ENCODE measurements at regions not wholly inside any gene's neighbourhood (a gene's known extent, or its start where the extent isn't known, plus 50 kb on each side); places are given as distances from the start of the nearest gene placed in this dataset.

DNA sequence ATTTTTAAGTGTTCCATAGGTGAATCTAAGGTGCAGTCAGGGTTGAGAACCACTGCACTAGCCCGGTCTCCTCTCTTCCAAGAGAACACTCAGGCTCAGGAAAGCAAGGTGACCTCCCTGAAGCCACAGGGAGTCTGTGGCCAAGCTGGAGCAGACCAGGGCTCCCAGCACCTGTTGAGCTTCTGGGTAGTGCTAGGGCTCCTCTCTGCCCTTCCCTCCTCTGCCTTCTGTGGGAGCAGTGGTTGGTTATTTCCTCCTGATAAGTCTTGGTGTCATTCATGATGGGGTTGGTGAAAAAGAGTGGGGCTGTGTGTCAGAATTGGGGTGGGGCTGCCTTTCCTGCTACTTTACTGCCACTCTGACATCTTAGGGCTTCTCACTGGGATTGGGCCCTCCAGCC lies 163.1 kb upstream of the UMPS start:
- DNase-seq: no peak
- 0 out of 2 replicates have a peak, but pooled peaks cover 2% of the 10 kb centered on the region for H3K27me3 ChIP-seq
- H3K9me3 ChIP-seq: no peaks in the 10 kb centered on the region
- H3K36me3 ChIP-seq: no peaks in the 10 kb centered on the region
- no peak overlapping the region for H3K4me3 ChIP-seq

DNA sequence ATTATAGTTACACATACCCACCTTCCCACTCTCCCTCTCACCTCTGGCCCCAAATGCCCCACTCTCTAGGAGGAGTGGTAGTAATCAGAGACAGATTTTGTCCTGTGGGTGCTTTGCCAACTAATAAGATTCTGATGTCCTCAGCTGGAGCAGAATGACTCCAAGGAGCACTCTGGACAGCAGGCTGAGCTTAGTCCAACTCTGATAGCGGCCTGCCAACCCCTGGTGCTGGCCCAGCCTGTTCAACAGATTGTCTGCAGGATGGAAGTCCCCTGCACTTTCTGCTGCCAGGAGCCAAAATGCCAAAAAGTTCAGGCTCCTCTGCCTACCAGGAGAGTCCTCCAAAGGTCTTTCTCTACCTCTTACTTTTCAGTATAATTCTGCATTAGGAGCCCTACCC lies 160.5 kb upstream of the UMPS start:
- Histone ChIP-seq H3K27me3 (no peaks in the 10 kb centered on the region), H3K36me3 (no peaks in the 10 kb centered on the region), H3K4me3 (no peak overlapping the region), H3K9me3 (no peaks in the 10 kb centered on the region)
- peak; percentile 48 for DNase-seq

DNA sequence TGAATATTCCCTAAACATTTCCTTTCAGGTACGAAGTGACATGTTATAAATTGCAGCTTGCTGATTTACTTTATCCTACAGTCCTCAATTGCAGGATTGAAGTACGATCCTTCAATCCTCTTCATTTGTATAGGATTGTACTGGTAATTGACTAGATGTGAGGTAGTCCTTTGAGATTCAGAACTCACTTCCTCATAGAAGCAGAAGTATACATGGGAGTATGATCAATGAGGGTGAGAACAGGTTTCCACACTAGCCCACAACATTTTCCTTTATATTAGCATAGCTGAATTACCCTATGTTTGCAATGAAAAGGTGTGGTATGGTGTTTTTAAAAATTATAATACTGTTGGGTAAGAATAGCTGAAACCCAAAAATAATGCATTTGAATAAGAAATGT lies 160.0 kb upstream of the UMPS start:
- H3K9me3 ChIP-seq: no peaks in the 10 kb centered on the region
- no peak for DNase-seq
- H3K36me3 ChIP-seq: no peaks in the 10 kb centered on the region
- no peak overlapping the region for H3K4me3 ChIP-seq
- H3K27me3 ChIP-seq: no peaks in the 10 kb centered on the region

DNA sequence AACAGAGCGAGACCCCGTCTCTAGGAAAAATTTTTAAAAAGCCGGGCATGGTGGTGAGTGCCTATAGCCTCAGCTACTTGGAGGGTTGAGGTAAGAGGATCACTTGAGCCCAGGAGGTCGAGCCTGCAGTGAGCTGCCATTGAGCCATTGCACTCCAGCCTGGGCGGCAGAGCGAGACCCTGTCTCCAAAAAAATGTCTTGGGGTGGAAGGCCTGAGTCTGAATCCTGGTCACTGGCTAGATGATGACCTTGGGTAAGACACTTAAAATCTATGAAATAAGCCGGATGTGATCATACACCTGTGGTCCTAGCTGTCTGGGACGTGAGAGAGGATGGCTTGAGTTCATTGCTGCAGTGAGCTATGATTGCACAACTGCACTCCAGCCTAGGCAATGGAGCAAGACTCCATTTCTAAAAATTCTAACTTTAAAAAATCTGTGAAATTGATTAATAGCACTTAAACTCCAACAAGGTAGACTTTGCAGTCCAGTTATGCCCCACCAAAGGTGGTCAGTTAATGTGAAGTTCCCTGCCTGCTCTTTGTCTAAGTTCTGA lies 157.3 kb upstream of the UMPS start:
- Histone ChIP-seq H3K27me3 (no peaks in the 10 kb centered on the region), H3K9me3 (no peaks in the 10 kb centered on the region), H3K36me3 (no peaks in the 10 kb centered on the region), H3K4me3 (no peak overlapping the region)
- DNase-seq: no peak

DNA sequence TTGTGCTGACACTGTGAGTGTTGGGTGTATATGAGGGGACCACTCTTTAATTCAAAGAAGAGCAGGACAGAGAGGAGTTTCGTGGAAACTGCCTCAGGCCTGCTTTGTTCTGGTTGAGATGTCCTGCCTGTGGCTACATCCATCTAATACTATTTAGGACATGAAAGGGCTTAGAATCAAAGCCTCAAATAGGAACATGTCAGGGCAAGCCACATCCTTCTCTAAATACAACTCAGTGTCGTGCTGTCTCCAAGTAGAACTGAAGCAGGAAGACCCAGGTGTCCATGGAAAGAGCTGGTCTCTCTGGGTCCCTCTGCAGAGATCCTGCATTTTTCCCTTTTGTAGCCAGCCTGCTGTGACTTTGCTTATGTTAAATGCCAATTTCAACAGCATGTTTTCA lies 156.2 kb upstream of the UMPS start:
- Histone ChIP-seq H3K4me3 (no peak overlapping the region), H3K9me3 (no peaks in the 10 kb centered on the region), H3K36me3 (no peaks in the 10 kb centered on the region), H3K27me3 (no peaks in the 10 kb centered on the region)
- no peak for DNase-seq

DNA sequence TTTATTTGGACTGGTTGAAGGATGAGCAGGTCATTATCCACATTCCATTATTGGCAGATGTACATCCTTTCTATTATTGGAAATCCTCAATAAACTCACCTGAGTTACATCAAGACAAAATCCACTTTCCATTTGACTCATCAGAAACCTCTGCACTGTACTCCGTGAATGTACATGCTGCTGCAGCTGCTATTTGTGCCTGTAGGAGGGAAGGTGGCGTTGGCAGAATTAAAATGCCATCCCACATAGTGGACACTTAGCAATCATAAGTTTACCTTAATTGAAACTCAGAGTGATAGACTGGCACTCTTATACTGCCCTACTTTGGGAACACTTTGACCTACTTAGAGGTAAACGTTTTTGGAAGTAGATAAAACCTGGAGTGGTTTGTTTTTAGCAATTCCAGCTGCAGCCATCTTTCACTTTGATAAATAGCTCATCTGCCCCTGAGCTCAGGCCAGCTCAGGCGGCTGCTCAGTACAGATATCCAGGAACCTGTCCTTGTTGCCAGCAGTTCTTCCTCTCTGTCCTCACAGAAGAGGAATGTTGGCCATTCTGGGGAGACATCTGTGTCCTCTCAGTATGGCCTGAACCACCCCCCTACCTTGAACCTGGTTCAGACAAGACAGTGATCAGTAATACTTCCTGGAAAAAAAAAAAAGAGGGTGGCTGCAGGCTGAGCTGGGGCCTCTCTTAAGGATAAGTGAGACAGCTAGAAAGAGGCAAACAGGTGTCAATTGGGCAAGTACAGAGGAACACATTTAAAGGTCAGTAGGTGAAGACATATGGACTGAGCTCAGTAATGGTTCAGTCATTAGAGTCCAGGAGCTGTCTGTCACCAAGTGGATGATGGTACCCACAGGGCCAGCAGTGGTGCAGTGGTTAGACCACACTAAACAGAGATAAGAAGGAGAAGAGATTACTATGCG lies 153.4 kb upstream of the UMPS start:
- H3K27me3 ChIP-seq: no peaks in the 10 kb centered on the region
- no peaks in the 10 kb centered on the region for H3K36me3 ChIP-seq
- no peak overlapping the region for H3K4me3 ChIP-seq
- DNase-seq: no peak
- H3K9me3 ChIP-seq: no peaks in the 10 kb centered on the region

DNA sequence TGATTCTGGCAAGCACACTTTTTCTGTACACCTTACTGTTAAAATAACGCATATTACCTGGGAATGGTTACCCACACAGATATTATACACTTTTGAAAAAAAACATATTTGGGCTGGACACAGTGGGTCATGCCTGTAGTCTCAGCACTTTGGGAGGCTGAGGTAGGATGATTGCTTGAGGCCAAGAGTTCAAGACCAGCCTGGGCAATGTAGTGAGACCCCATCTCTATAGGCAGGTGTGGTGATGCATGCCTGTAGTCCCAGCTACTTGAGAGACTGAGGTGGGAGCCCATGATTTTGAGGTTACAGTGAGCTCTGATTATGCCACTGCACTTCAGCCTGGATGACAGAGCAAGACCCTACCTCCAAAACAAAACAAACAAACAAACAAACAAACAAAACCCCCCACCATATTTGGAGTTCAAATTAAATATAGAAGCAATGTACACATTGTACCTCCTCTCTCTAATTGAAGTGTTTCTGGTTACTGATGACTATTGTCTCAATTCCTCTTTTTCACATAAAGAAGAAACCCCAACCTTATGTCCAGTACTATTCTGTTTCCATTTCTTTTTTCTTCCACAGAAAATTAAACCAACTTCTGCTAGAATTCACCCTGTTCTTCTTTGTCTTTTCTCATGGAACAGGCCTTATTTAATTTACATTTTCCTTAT lies 152.6 kb upstream of the UMPS start:
- Histone ChIP-seq H3K27me3 (no peaks in the 10 kb centered on the region), H3K9me3 (no peaks in the 10 kb centered on the region), H3K36me3 (no peaks in the 10 kb centered on the region), H3K4me3 (no peak overlapping the region)
- DNase-seq: no peak

DNA sequence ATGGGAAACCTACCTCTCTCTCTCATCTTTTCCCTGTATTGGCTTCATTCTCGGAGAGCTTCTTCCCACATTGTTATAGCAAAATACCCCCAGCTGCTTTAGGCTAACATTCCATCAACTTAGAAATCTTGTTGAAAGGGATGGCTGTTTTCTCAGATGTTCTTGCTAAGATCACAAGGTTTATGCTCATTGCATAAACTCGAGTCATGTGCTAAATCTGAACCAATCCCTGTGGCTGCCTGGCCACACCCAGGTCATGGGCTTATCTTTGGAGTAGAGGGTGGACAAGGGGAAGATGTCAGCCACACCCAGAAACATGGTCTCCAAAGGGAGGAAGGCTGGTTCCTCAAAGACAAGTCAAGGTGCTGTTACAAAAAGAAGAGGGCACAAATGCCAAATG lies 150.6 kb upstream of the UMPS start:
- no peak overlapping the region for H3K4me3 ChIP-seq
- H3K9me3 ChIP-seq: no peaks in the 10 kb centered on the region
- H3K36me3 ChIP-seq: no peaks in the 10 kb centered on the region
- H3K27me3 ChIP-seq: no peaks in the 10 kb centered on the region
- no peak for DNase-seq

DNA sequence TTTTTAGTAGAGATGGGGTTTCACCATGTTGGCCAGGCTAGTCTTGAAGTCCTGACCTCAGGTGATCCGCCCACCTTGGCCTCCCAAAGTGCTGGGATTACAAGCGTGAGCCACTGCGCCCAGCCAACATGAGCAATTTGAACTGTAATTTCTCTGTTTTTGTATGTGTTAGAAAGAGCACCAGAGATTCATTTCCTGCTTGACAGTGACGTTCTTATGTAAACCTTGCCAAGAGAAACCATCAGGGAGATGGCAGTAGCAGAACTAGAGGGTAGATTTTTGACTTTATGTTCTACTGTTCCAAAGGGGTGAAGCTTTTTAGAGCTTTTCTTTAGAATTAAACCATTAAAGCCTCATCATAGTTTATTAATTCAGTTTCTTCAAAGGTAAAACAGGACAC lies 148.1 kb upstream of the UMPS start:
- Histone ChIP-seq H3K27me3 (peaks cover 10% of the 10 kb centered on the region), H3K36me3 (no peaks in the 10 kb centered on the region), H3K9me3 (no peaks in the 10 kb centered on the region), H3K4me3 (no peak overlapping the region)
- DNase-seq: no peak

DNA sequence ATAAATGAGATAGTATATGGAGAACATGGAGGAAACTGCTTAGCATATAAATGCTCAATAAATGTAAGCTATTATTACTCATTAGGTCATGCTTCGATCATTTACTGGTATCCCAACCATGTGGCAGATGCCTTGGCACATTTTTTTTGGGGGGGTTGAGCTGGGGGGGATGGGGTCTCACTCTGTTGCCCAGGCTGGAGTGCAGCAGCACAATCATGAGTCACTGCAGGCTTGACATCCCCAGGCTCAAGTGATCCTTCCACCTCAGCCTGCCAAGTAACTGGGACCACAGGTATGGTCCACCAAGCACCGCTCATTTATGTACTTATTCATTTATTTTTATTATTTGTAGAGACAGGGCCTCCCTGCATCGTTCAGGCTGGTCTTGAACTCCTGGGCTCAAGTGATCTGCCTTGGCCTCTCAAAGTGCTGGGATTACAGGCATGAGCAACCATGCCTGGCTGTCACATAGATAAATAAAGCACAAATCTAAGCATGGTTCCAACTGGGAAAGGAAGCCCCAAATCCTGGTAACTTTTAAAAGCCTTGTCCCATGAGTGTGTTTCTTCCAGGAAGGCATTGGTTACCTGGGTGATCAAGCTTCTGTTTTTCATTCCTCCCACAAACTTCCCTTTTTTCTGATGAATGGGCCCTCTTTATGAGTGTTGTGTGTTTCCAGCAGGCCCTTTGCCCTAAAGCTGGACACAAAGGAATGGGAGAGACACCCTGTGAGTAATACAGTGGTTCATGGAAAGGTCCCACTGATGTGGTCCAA lies 147.4 kb upstream of the UMPS start:
- Histone ChIP-seq H3K9me3 (no peaks in the 10 kb centered on the region), H3K27me3 (peaks cover 10% of the 10 kb centered on the region), H3K36me3 (no peaks in the 10 kb centered on the region), H3K4me3 (no peak overlapping the region)
- DNase-seq: no peak

DNA sequence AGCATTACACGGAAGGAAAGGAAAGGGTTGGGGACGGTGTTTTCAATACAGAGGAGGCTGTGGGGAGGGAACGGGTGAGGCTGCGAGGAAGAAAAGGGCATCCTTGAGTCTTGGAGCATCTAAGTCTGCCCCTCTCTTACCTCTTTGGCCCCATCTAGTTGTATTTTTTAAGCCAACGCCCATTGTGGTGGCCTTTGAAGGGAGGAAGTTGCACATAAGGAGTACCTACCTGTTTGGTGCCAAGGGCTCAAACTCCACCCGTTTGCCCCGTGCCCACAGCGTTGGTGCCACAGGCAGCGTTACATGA lies 146.1 kb upstream of the UMPS start:
- peak overlapping the region; percentile 42 for H3K4me3 ChIP-seq
- no peak for DNase-seq
- peaks cover 10% of the 10 kb centered on the region for H3K27me3 ChIP-seq

DNA sequence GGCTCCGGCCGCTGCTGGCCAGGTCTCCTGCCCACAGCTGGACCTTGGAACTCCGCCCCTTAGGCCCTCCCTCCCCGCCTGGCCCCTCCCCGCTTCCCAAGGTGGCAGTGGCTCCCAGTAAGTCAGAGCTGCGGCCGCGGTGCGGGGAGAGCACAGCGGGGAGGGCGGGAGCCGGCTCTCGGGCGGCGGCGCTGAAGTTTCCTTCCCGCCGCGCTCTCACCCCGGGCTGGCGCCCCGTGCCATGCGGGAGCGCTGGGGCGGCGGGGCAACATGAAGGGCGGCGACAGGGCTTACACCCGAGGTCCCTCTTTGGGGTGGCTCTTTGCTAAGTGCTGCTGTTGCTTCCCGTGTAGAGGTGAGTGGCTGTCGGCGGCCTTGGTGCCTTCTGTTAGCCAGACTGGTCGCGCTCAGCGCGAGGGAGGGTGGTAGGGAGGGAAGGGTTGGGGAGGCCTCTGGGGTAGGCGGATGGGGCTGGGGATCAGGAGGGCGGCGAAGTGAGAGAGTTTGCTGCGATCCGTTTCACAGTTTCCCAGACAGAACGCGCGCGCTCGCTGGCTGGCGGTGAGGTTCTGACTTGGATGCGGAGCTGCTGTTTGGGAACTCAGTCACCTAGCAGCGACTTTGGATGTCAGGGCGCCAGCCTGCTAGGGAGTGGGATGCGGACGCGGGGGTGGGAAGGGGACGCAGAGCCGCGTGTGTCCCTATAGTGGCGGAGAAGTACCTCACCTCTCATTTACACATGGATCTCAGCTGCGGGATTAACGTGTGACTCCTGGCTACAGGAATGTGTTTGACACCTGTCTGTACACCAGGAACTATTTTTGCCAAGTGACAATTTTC lies 145.5 kb upstream of the UMPS start:
- Histone ChIP-seq H3K27me3 (peaks cover 10% of the 10 kb centered on the region), H3K4me3 (peak overlapping the region; percentile 42), H3K9me3 (no peaks in the 10 kb centered on the region), H3K36me3 (no peaks in the 10 kb centered on the region)
- peak; percentile 81 for DNase-seq

More for the DNA sequence above, 146.1 kb upstream of the UMPS start:
- Histone ChIP-seq H3K36me3 (no peaks in the 10 kb centered on the region), H3K9me3 (no peaks in the 10 kb centered on the region)

DNA sequence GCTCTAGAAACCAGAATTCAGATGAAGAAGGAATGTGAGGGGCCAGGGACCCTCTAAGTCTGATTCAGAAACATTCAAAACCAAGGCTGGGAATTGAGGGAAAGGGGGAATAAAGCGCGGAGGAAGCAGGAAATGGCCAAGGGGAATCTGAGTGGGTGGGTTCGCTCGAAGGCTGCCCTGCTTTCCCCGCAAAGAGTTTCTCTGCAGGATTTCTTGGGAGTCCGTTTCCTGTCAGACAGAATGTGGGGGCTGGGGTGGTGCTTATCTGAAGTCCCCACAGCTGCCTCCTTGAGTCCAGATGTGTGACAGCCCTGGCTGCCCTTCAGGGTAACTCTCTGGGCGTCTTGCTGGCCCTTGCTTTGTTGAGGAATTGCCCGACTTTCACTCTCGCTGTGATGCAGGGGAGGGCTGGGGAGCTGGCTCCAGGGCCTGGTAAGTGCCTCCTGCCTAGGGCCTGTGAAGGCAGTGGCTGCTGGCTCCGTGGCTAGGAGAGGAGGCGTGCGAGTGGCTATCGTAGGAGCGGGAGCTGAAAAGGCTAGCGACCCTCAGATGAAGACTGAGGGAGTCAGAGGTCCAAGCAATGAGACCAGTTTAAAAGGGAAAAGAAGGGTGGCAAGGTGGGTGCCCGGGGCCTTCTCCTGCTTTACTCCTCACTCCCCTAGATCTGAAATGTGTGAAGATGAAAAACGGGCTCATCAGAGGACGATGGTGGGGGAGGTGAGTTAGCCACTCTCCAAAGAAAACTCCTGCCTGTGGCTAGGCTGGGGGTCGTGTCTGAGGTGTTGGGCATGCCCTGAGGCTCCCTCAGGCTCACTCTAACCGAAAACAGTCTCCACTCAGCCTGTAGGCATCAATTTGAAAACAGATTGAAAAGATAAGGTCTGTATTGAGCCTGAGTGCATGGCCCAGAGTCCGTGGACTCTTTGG lies 143.9 kb upstream of the UMPS start:
- Histone ChIP-seq H3K36me3 (no peaks in the 10 kb centered on the region), H3K9me3 (no peaks in the 10 kb centered on the region), H3K4me3 (no peak overlapping the region), H3K27me3 (peaks cover 10% of the 10 kb centered on the region)
- DNase-seq: no peak

DNA sequence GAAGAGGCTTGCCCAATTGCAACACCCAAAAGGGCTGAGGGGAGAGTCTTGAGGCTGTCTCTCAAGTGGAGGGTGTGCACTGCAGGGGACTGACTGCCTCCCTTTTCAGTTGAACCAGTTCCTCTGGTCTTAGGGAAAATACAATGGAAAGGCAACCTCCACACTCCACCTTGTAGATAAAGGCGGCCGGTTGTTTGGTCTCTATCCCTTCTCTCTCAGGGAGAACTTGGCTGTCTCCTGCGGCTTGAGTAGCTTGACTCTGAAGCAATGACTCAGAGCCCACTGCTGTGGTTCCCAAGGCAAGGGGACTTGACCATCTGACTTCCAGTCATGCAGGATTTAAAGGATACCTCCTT lies 143.2 kb upstream of the UMPS start:
- Histone ChIP-seq H3K27me3 (peaks cover 10% of the 10 kb centered on the region), H3K4me3 (no peak overlapping the region), H3K9me3 (no peaks in the 10 kb centered on the region), H3K36me3 (no peaks in the 10 kb centered on the region)
- peak; percentile 45 for DNase-seq

DNA sequence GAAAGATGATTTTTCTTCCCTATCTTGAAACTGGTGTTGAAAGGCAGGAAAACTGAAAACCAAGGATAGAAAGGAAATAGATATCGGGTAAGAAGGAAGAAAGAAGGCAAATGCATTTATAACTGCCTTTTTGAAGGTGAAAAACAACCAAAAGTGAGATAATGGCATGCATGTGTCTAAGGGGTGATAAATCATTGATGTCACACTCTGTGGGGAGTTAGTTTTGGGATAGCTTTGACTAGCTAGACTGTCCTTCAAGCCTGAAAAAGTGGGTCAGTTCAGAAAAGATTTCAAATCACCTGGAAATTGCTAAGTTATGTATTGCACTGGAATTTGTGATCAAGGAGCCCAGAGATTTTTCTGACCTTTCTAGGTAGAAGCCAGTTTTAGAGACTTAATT lies 142.2 kb upstream of the UMPS start:
- Histone ChIP-seq H3K27me3 (peaks cover 10% of the 10 kb centered on the region), H3K36me3 (no peaks in the 10 kb centered on the region)

More for the DNA sequence above, 142.2 kb upstream of the UMPS start:
- Histone ChIP-seq H3K9me3 (no peaks in the 10 kb centered on the region), H3K4me3 (no peak overlapping the region)
- no peak for DNase-seq
